K562 (cell line): ENCODE measurements at regions not wholly inside any gene's neighbourhood (a gene's known extent, or its start where the extent isn't known, plus 50 kb on each side); places are given as distances from the start of the nearest gene placed in this dataset.

ENCODE experiments used
- ATAC-seq: fragments of 200-7000 bp; cut with Tn5 transposase; 3 replicates; pipeline ENCODE4 v1.9.1; 2020; ENCODE audit warnings: moderate library complexity
- BruUV-seq: library from RNA; stranded (reverse); fragments of 400-500 nt; replicated peaks from 2 replicates; lab custom pipeline; 2021; lab: Mats Ljungman, UMichigan
- CTCF ChIA-PET: fragments of 300-600 bp; formaldehyde crosslinking; extraction: SDS; loops from one replicate; lab custom pipeline; 2021; ENCODE audit warnings: low intra/inter-chr PET ratio; lab: Yijun Ruan, JAX
- POLR2A ChIA-PET: fragments of 300-600, 350-650 bp; sonication (Branson Sonifier 250); formaldehyde crosslinking; extraction: SDS; loops from one replicate; lab custom pipeline; 2021; ENCODE audit warnings: antibody characterized with exemption, inconsistent platforms; lab: Yijun Ruan, JAX
- DNase-seq, 4 experiments: peaks; one replicate each; pipeline versions ENCODE4 v3.0.0 to v3.0.0-alpha.2; 2011 to 2018; ENCODE audit warnings: low spot score in 3 of 4, mixed read lengths in 3 of 4; ENCODE audit errors: extremely low read depth in 1 of 4
- FAIRE-seq: peaks from 2 replicates; lab custom pipeline; 2011; peaks lifted over from hg19 to GRCh38; lab: Jason Lieb, UNC
- H2AFZ ChIP-seq: 2 replicates; pipeline ENCODE4 v1.6.0; 2011; ENCODE audit warnings: low read depth, low read length, control low read depth, inconsistent platforms
- H3K27ac ChIP-seq: fragments of 200-600 bp; 3 replicates; pipeline ENCODE4 v1.8.0; 2011; ENCODE audit warnings: low read depth, mild to moderate bottlenecking, control low read depth, inconsistent platforms, low read length, moderate library complexity, mixed read lengths; ENCODE audit errors: extremely low read depth
- H3K27me3 ChIP-seq, 2 experiments: fragments of 300-600 bp in 1 of 2; 2 replicates in 1 of 2; 3 replicates in 1 of 2; pipeline versions ENCODE4 v1.6.0 to v1.8.0; 2011; ENCODE audit warnings: inconsistent platforms in 2 of 2, low read length in 2 of 2, mild to moderate bottlenecking in 1 of 2, mixed read lengths in 1 of 2, moderate library complexity in 1 of 2; ENCODE audit not compliant: control insufficient read depth in 2 of 2, insufficient read depth in 2 of 2
- H3K36me3 ChIP-seq: fragments of 300-600 bp; 3 replicates; pipeline ENCODE4 v1.8.0; 2011; ENCODE audit warnings: mild to moderate bottlenecking, low read length, inconsistent platforms; ENCODE audit not compliant: control insufficient read depth, insufficient read depth
- H3K4me1 ChIP-seq, 2 experiments: fragments of 200-600 bp in 1 of 2; replicated peaks in 1 of 2; 2 replicates in 1 of 2; 3 replicates in 1 of 2; pipeline versions ENCODE4 v1.5.1 to v1.8.0; 2011; ENCODE audit warnings: inconsistent platforms in 2 of 2, low read length in 2 of 2, mild to moderate bottlenecking in 1 of 2, mixed read lengths in 1 of 2, moderate library complexity in 1 of 2; ENCODE audit not compliant: control insufficient read depth in 2 of 2, insufficient read depth in 2 of 2
- H3K4me2 ChIP-seq: 2 replicates; pipeline ENCODE4 v1.6.1; 2011; ENCODE audit warnings: low read length, control low read depth, inconsistent platforms, mixed read lengths; ENCODE audit not compliant: insufficient read depth
- H3K4me3 ChIP-seq: fragments of 200-600 bp; sonication (generic), shearing (Covaris generic); 2 replicates; pipeline ENCODE4 v1.5.1; 2016; ENCODE audit warnings: control low read depth, inconsistent platforms
- H3K79me2 ChIP-seq: fragments of 200-600 bp; 3 replicates; pipeline ENCODE4 v1.8.0; 2011; ENCODE audit warnings: low read length, inconsistent platforms; ENCODE audit not compliant: control insufficient read depth, insufficient read depth
- H3K9ac ChIP-seq, 2 experiments: 2 replicates each; pipeline versions ENCODE4 v1.6.0 to v1.6.1; 2011; ENCODE audit warnings: low read depth in 2 of 2, low read length in 2 of 2, control low read depth in 1 of 2, inconsistent platforms in 1 of 2, mild to moderate bottlenecking in 1 of 2, mixed read lengths in 1 of 2; ENCODE audit not compliant: insufficient read depth in 1 of 2
- H3K9me1 ChIP-seq: one replicate; pipeline ENCODE4 v1.6.0; 2011; ENCODE audit warnings: inconsistent platforms, mild to moderate bottlenecking, low read length, moderate library complexity; ENCODE audit not compliant: control insufficient read depth, insufficient read depth
- H3K9me3 ChIP-seq: replicated peaks from 2 replicates; pipeline ENCODE4 v1.5.1; 2011; ENCODE audit warnings: low read depth, low read length, inconsistent platforms; ENCODE audit not compliant: control insufficient read depth, insufficient read depth
- H4K20me1 ChIP-seq: replicated peaks from 2 replicates; pipeline ENCODE4 v1.6.1; 2011; ENCODE audit warnings: low read length, inconsistent platforms, mixed read lengths; ENCODE audit not compliant: control insufficient read depth, insufficient read depth
- CBFB ChIP-seq: sonication (generic); formaldehyde crosslinking; IDR thresholded peaks from 2 replicates; pipeline ENCODE4 v1.4.0; 2020; ENCODE audit warnings: mild to moderate bottlenecking, missing genetic modification reagents
- FOXP4 ChIP-seq: sonication (generic); formaldehyde crosslinking; IDR thresholded peaks from 2 replicates; pipeline ENCODE4 v1.8.0; 2022; ENCODE audit warnings: mild to moderate bottlenecking, missing genetic modification reagents, borderline replicate concordance
- GTF2A2 ChIP-seq: IDR thresholded peaks from 2 replicates; pipeline ENCODE4 v1.6.1; 2016; ENCODE audit warnings: mild to moderate bottlenecking, missing genetic modification characterization, missing compliant biosample characterization
- RERE ChIP-seq: sonication (generic); formaldehyde crosslinking; IDR thresholded peaks from 2 replicates; pipeline ENCODE4 v1.8.0; 2023; ENCODE audit warnings: missing genetic modification reagents, mild to moderate bottlenecking, borderline replicate concordance
- SIX5 ChIP-seq, 2 experiments: IDR thresholded peaks; 2 replicates each; pipeline ENCODE4 v1.6.1; 2011; ENCODE audit warnings: low read length in 2 of 2, borderline replicate concordance in 1 of 2, low read depth in 1 of 2, mild to moderate bottlenecking in 1 of 2, moderate library complexity in 1 of 2; ENCODE audit not compliant: insufficient read depth in 1 of 2
- SMARCC2 ChIP-seq: fragments of 450-650 bp; IDR thresholded peaks from 2 replicates; pipeline ENCODE4 v1.6.1; 2017; ENCODE audit warnings: antibody characterized with exemption, moderate library complexity, mild to moderate bottlenecking, low read depth
- ZNF449 ChIP-seq: fragments of 250-450 bp; sonication (Bioruptor Pico); IDR thresholded peaks from 2 replicates; pipeline ENCODE4 v1.8.0; 2022; ENCODE audit warnings: moderate library complexity, mild to moderate bottlenecking, inconsistent platforms
- ZNF512 ChIP-seq: IDR thresholded peaks from 2 replicates; pipeline ENCODE4 v1.6.1; 2016; ENCODE audit warnings: missing genetic modification characterization, missing compliant biosample characterization
- ZNF561 ChIP-seq: fragments of 450-650 bp; formaldehyde crosslinking; conservative IDR thresholded peaks from 2 replicates; pipeline ENCODE4 v1.4.0; 2020; ENCODE audit warnings: mild to moderate bottlenecking, moderate library complexity
- ZNF740 ChIP-seq, 3 experiments: fragments of 200-800 bp in 1 of 3; sonication (Bioruptor generic) in 1 of 3; sonication (generic) in 1 of 3; formaldehyde crosslinking in 1 of 3; IDR thresholded peaks; 2 replicates each; pipeline versions ENCODE4 v1.6.1 to v1.8.0; 2016 to 2022; ENCODE audit warnings: mild to moderate bottlenecking in 2 of 3, missing compliant biosample characterization in 2 of 3, missing genetic modification characterization in 2 of 3, missing genetic modification reagents in 1 of 3
- WGBS: fragments of 100-300 bp; shearing (Covaris generic); methylation state at CpG from one replicate; pipeline ENCODE4 v1.1.6; 2016; ENCODE audit warnings: low coverage, mixed read lengths; ENCODE audit not compliant: insufficient coverage; ENCODE audit errors: missing lambda C conversion rate; 5-methylcytosine and 5-hydroxymethylcytosine counted together
- in situ Hi-C: fragments of 300-500 bp; cut with MboI; formaldehyde crosslinking; loops from 4 replicates; pipeline ENCODE4 v1.15.0; 2018; ENCODE audit warnings: inconsistent platforms, mixed read lengths
- intact Hi-C: fragments of 100-400 bp; cut with micrococcal nuclease; formaldehyde crosslinking; loops from 2 replicates; pipeline ENCODE4 v1.14.2; 2022

GRCh38 chr2:16088802-16089112, 148.4 kb downstream of the MYCN start:
- H3K79me2 ChIP-seq: no peaks in the 10 kb centered on the region
- H3K9me3 ChIP-seq: no peaks in the 10 kb centered on the region
- 0 out of 5 replicates have a peak, but pooled peaks cover 0 to 3% of the 10 kb centered on the region in 2 experiments for H3K4me1 ChIP-seq
- ChIA-PET POLR2A (no interaction called here), CTCF (no interaction called here)
- H3K4me3 ChIP-seq: no peak overlapping the region
- no peak overlapping the region for H2AFZ ChIP-seq
- DNase-seq (no peak), FAIRE-seq (no peak), ATAC-seq (no peak)
- no peaks in the 10 kb centered on the region for H4K20me1 ChIP-seq
- no peak overlapping the region for H3K27ac ChIP-seq
- intact Hi-C loops: no loop called here
- in situ Hi-C loops: no loop called here
- H3K9ac ChIP-seq: no peak overlapping the region
- peaks cover 0 to 16% of the 10 kb centered on the region in 2 experiments; a peak in 2 of 5 replicates for H3K27me3 ChIP-seq
- WGBS: 3% methylated on average over 3 of the region's 3 CpGs
- no TSS peak for BruUV-seq
- no peak overlapping the region for H3K4me2 ChIP-seq
- H3K9me1 ChIP-seq: no peaks in the 10 kb centered on the region
- no peaks in the 10 kb centered on the region for H3K36me3 ChIP-seq
- TF ChIP-seq RERE (CRISPR knock-in tag) (no peak), SIX5 (IDR thresholded peaks at IDR 0.05; ENCODE audit: borderline replicate concordance in 1 of 2, insufficient read depth in 1 of 2, low read depth in 1 of 2, low read length in 2 of 2) (no peak), ZNF561 (no peak), SMARCC2 (no peak), CBFB (CRISPR knock-in tag) (no peak), ZNF740 (CRISPR knock-in tag; IDR thresholded peaks at IDR 0.05) (no peak), ZNF740 (tag; IDR thresholded peaks at IDR 0.05) (no peak), ZNF449 (CRISPR knock-in tag) (no peak), ZNF512 (tag) (no peak), FOXP4 (CRISPR knock-in tag) (no peak), GTF2A2 (tag) (no peak)
